HG02973 (cell line): ENCODE measurements at regions not wholly inside any gene's neighbourhood (a gene's known extent, or its start where the extent isn't known, plus 50 kb on each side); places are given as distances from the start of the nearest gene placed in this dataset.
"Not testable (repeated sequence)": the region's sequence is repeated elsewhere in the genome, so short reads cannot be mapped to it uniquely, and the experiment has no call there.

Source experiments
- ATAC-seq: cut with Tn5 transposase; IDR thresholded peaks from one replicate; pipeline ENCODE4 v1.9.1; 2021; ENCODE audit warnings: moderate library complexity; ENCODE audit not compliant: unreplicated experiment

GRCh38 chr12:80045594-80045993 is 53.7 kb upstream of the OTOGL start:
- ATAC-seq: no peak

GRCh38 chr12:80044694-80045046 is 54.7 kb upstream of the OTOGL start:
- ATAC-seq: peak; percentile 70

- ATAC-seq: no peak
Measured at GRCh38 chr12:80041692-80042091, 57.6 kb upstream of the OTOGL start.

- ATAC-seq: no peak
Measured at GRCh38 chr12:80041071-80041470, 58.3 kb upstream of the OTOGL start.

GRCh38 chr12:80040075-80040738 is 59.1 kb upstream of the OTOGL start:
- ATAC-seq: no peak

- ATAC-seq: no peak
Measured at GRCh38 chr12:80038062-80038560, 61.2 kb upstream of the OTOGL start.

GRCh38 chr12:80033448-80033847 is 65.9 kb upstream of the OTOGL start:
- ATAC-seq: no peak

GRCh38 chr12:80032946-80033345 is 66.4 kb upstream of the OTOGL start:
- ATAC-seq: no peak

GRCh38 chr12:80031229-80031628 is 68.1 kb upstream of the OTOGL start:
- ATAC-seq: no peak

GRCh38 chr12:80025638-80026037 is 73.7 kb upstream of the OTOGL start:
- no peak for ATAC-seq

- no peak for ATAC-seq
Measured at GRCh38 chr12:80019691-80020090, 79.6 kb upstream of the OTOGL start.

GRCh38 chr12:80018119-80018518 is 81.2 kb upstream of the OTOGL start:
- ATAC-seq: no peak

- no peak for ATAC-seq
Measured at GRCh38 chr12:80017261-80017870, 82.0 kb upstream of the OTOGL start.

- no peak for ATAC-seq
Measured at GRCh38 chr12:80016684-80017083, 81.8 kb upstream of the PPP1R12A start.

GRCh38 chr12:80015660-80016059 is 80.8 kb upstream of the PPP1R12A start:
- no peak for ATAC-seq

GRCh38 chr12:80003744-80004143 is 68.8 kb upstream of the PPP1R12A start:
- ATAC-seq: not testable (repeated sequence)

- no peak for ATAC-seq
Measured at GRCh38 chr12:80001562-80001961, 66.7 kb upstream of the PPP1R12A start.

- ATAC-seq: no peak
Measured at GRCh38 chr12:80000831-80001230, 65.9 kb upstream of the PPP1R12A start.

- ATAC-seq: no peak
Measured at GRCh38 chr12:79998554-79998953, 63.7 kb upstream of the PPP1R12A start.

- ATAC-seq: peak; percentile 100
Measured at GRCh38 chr12:79997096-79997791, 62.3 kb upstream of the PPP1R12A start.

GRCh38 chr12:79995385-79996084 is 60.6 kb upstream of the PPP1R12A start:
- not testable (repeated sequence) for ATAC-seq
